ENCODE measurements at regions not wholly inside any gene's neighbourhood (a gene's known extent, or its start where the extent isn't known, plus 50 kb on each side); places are given as distances from the start of the nearest gene placed in this dataset.

- no peak for DNase-seq (ENCODE audit: low read depth, low spot score)
- H3K4me3 ChIP-seq (ENCODE audit: insufficient read length, low read depth): no peak overlapping the region
- no peak overlapping the region for H3K9ac ChIP-seq (ENCODE audit: insufficient read length, low read depth)
- TF ChIP-seq YY1 (IDR thresholded peaks at IDR 0.05; ENCODE audit: insufficient read depth, insufficient read length) (no peak), ZNF274 (IDR thresholded peaks at IDR 0.05; ENCODE audit: low read depth, low read length) (no peak), SUZ12 (IDR thresholded peaks at IDR 0.05; ENCODE audit: extremely low read depth, insufficient read depth, insufficient read length) (no peak)
- no peaks in the 10 kb centered on the region for H3K9me3 ChIP-seq (ENCODE audit: insufficient read depth, low read length)
- peaks cover 8% of the 10 kb centered on the region for H3K4me1 ChIP-seq (ENCODE audit: insufficient read depth, insufficient read length)
- peaks cover 6% of the 10 kb centered on the region for H3K36me3 ChIP-seq (ENCODE audit: insufficient read depth, insufficient read length, low read length)
- H3K27me3 ChIP-seq (ENCODE audit: insufficient read depth, insufficient read length): no peaks in the 10 kb centered on the region
Observed at GRCh38 chr1:229152311-229152710, 118.6 kb upstream of the RAB4A start.

- Histone ChIP-seq H3K9ac (ENCODE audit: insufficient read length, low read depth) (no peak overlapping the region), H3K36me3 (ENCODE audit: insufficient read depth, insufficient read length, low read length) (peaks cover 6% of the 10 kb centered on the region), H3K9me3 (ENCODE audit: insufficient read depth, low read length) (no peaks in the 10 kb centered on the region), H3K27me3 (ENCODE audit: insufficient read depth, insufficient read length) (no peaks in the 10 kb centered on the region), H3K4me3 (ENCODE audit: insufficient read length, low read depth) (no peak overlapping the region), H3K4me1 (ENCODE audit: insufficient read depth, insufficient read length) (no peaks in the 10 kb centered on the region)
- no peak for TF ChIP-seq ZNF274 (IDR thresholded peaks at IDR 0.05; ENCODE audit: low read depth, low read length)
- no peak for TF ChIP-seq YY1 (IDR thresholded peaks at IDR 0.05; ENCODE audit: insufficient read depth, insufficient read length)
- TF ChIP-seq SUZ12 (IDR thresholded peaks at IDR 0.05; ENCODE audit: extremely low read depth, insufficient read depth, insufficient read length): no peak
- no peak for DNase-seq (ENCODE audit: low read depth, low spot score)
Observed at GRCh38 chr1:229153955-229154548, 116.9 kb upstream of the RAB4A start.

DNA sequence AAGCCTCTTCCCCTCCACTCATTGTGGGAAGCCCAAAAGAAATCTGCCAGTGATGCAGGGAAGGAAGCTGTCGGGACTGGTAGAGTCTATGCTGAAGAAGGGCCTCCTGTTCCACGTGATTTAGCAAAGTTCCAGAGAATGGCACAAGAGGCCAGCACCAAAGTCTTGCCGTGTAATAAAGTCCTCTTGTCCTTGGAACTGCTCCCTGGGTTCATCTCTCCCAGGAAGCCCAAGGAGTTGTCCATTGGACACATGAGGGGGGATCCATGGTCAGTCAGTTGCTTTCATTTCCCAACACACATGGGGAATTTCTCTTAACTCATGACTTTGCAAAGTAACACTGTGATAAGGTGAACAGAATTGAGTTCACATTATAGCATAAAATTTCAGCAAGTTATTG lies 116.1 kb upstream of the RAB4A start:
- Histone ChIP-seq H3K27me3 (ENCODE audit: insufficient read depth, insufficient read length) (no peaks in the 10 kb centered on the region), H3K4me3 (ENCODE audit: insufficient read length, low read depth) (no peak overlapping the region), H3K9ac (ENCODE audit: insufficient read length, low read depth) (no peak overlapping the region), H3K36me3 (ENCODE audit: insufficient read depth, insufficient read length, low read length) (peaks cover 9% of the 10 kb centered on the region), H3K4me1 (ENCODE audit: insufficient read depth, insufficient read length) (peaks cover 4% of the 10 kb centered on the region), H3K9me3 (ENCODE audit: insufficient read depth, low read length) (no peaks in the 10 kb centered on the region)
- TF ChIP-seq ZNF274 (IDR thresholded peaks at IDR 0.05; ENCODE audit: low read depth, low read length) (no peak), YY1 (IDR thresholded peaks at IDR 0.05; ENCODE audit: insufficient read depth, insufficient read length) (no peak), SUZ12 (IDR thresholded peaks at IDR 0.05; ENCODE audit: extremely low read depth, insufficient read depth, insufficient read length) (no peak)
- DNase-seq (ENCODE audit: low read depth, low spot score): no peak

DNA sequence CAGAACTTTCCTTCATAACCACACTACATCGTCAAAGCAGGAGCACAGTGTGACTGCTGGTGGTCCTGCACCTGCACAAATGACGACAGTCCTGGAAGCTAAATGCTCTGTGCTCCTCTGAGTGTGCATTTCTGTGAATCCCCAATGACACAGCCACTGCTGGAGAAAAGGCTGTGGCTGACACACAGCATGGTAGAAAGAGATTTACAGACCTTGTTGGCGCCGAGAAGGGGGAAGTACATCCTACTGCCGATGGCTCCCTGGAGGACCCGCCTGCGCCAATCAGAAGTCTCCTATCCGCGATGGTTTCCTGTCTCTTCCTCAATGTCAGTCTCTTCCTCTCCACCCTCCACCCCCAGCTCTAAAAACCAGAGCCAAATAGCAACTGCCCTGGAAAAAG lies 115.4 kb upstream of the RAB4A start:
- DNase-seq (ENCODE audit: low read depth, low spot score): no peak
- TF ChIP-seq YY1 (IDR thresholded peaks at IDR 0.05; ENCODE audit: insufficient read depth, insufficient read length) (no peak), ZNF274 (IDR thresholded peaks at IDR 0.05; ENCODE audit: low read depth, low read length) (no peak), SUZ12 (IDR thresholded peaks at IDR 0.05; ENCODE audit: extremely low read depth, insufficient read depth, insufficient read length) (no peak)
- H3K4me3 ChIP-seq (ENCODE audit: insufficient read length, low read depth): no peak overlapping the region

DNA sequence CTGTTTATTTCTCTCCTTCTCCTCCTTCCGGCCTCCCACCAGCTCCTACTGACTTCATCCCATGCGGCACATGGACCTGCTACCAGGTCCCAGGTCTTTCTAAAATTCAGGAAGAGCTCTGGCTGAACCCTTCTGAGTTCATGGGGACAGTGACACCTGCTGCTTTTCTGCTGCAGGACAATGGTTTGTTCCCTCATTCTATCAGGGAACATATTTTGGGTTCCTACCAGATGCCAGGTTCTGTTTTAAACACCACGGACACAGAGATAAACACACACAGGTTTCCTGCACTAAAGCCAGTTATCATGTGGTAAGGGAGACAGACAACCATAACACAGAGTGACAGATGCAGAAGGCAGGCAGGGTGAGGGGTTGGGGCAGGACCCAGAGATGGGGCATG lies 114.0 kb upstream of the RAB4A start:
- DNase-seq (ENCODE audit: low read depth, low spot score): no peak
- Histone ChIP-seq H3K9me3 (ENCODE audit: insufficient read depth, low read length) (no peaks in the 10 kb centered on the region), H3K27me3 (ENCODE audit: insufficient read depth, insufficient read length) (no peaks in the 10 kb centered on the region), H3K4me1 (ENCODE audit: insufficient read depth, insufficient read length) (peaks cover 5% of the 10 kb centered on the region), H3K9ac (ENCODE audit: insufficient read length, low read depth) (no peak overlapping the region), H3K36me3 (ENCODE audit: insufficient read depth, insufficient read length, low read length) (peaks cover 18% of the 10 kb centered on the region), H3K4me3 (ENCODE audit: insufficient read length, low read depth) (no peak overlapping the region)
- TF ChIP-seq ZNF274 (IDR thresholded peaks at IDR 0.05; ENCODE audit: low read depth, low read length) (no peak), YY1 (IDR thresholded peaks at IDR 0.05; ENCODE audit: insufficient read depth, insufficient read length) (no peak), SUZ12 (IDR thresholded peaks at IDR 0.05; ENCODE audit: extremely low read depth, insufficient read depth, insufficient read length) (no peak)

More for the DNA sequence above, 115.4 kb upstream of the RAB4A start:
- H3K9ac ChIP-seq (ENCODE audit: insufficient read length, low read depth): no peak overlapping the region
- H3K36me3 ChIP-seq (ENCODE audit: insufficient read depth, insufficient read length, low read length): peaks cover 15% of the 10 kb centered on the region
- no peaks in the 10 kb centered on the region for H3K27me3 ChIP-seq (ENCODE audit: insufficient read depth, insufficient read length)
- no peaks in the 10 kb centered on the region for H3K9me3 ChIP-seq (ENCODE audit: insufficient read depth, low read length)
- peaks cover 5% of the 10 kb centered on the region for H3K4me1 ChIP-seq (ENCODE audit: insufficient read depth, insufficient read length)

GRCh38 chr1:229157480-229157879 lies 113.4 kb upstream of the RAB4A start:
- Histone ChIP-seq H3K9ac (ENCODE audit: insufficient read length, low read depth) (no peak overlapping the region), H3K4me3 (ENCODE audit: insufficient read length, low read depth) (no peak overlapping the region), H3K4me1 (ENCODE audit: insufficient read depth, insufficient read length) (peaks cover 5% of the 10 kb centered on the region), H3K27me3 (ENCODE audit: insufficient read depth, insufficient read length) (no peaks in the 10 kb centered on the region), H3K36me3 (ENCODE audit: insufficient read depth, insufficient read length, low read length) (peaks cover 24% of the 10 kb centered on the region), H3K9me3 (ENCODE audit: insufficient read depth, low read length) (no peaks in the 10 kb centered on the region)
- TF ChIP-seq YY1 (IDR thresholded peaks at IDR 0.05; ENCODE audit: insufficient read depth, insufficient read length) (no peak), SUZ12 (IDR thresholded peaks at IDR 0.05; ENCODE audit: extremely low read depth, insufficient read depth, insufficient read length) (no peak), ZNF274 (IDR thresholded peaks at IDR 0.05; ENCODE audit: low read depth, low read length) (no peak)
- DNase-seq (ENCODE audit: low read depth, low spot score): no peak

DNA sequence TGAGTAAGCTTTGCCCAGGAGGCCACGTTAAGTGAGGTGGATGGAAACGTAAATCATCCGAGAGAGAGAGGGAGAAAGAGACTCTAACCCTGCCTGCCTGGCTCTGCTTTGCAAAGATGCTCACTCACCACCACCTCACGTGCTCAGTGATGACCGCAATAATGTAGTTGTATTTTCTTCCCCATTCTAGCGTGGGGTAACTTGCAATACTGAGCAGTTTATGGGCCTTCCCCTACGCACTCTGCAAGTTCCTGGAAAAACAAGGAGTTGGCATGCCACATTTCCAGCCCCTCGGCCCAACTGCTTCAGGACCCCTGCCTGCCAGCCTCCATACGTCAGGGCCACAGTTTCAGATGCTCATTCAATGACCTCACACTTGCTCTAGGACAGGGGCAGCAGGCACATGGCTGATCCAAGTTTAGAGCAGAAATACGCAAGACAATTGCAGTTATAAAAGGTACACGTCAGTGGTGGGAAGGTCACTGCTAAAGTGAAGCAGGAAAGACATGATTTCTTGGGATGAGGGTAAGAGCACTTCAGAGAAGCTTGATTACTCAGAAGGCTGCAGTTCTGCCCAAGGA lies 112.5 kb upstream of the RAB4A start:
- TF ChIP-seq YY1 (IDR thresholded peaks at IDR 0.05; ENCODE audit: insufficient read depth, insufficient read length) (no peak), ZNF274 (IDR thresholded peaks at IDR 0.05; ENCODE audit: low read depth, low read length) (no peak), SUZ12 (IDR thresholded peaks at IDR 0.05; ENCODE audit: extremely low read depth, insufficient read depth, insufficient read length) (no peak)
- Histone ChIP-seq H3K9ac (ENCODE audit: insufficient read length, low read depth) (no peak overlapping the region), H3K4me1 (ENCODE audit: insufficient read depth, insufficient read length) (peaks cover 5% of the 10 kb centered on the region), H3K36me3 (ENCODE audit: insufficient read depth, insufficient read length, low read length) (peaks cover 21% of the 10 kb centered on the region), H3K27me3 (ENCODE audit: insufficient read depth, insufficient read length) (no peaks in the 10 kb centered on the region), H3K4me3 (ENCODE audit: insufficient read length, low read depth) (no peak overlapping the region), H3K9me3 (ENCODE audit: insufficient read depth, low read length) (no peaks in the 10 kb centered on the region)
- no peak for DNase-seq (ENCODE audit: low read depth, low spot score)

Data from NT2/D1 (cell line).